ENCODE measurements at regions not wholly inside any gene's neighbourhood (a gene's known extent, or its start where the extent isn't known, plus 50 kb on each side); places are given as distances from the start of the nearest gene placed in this dataset.

DNA sequence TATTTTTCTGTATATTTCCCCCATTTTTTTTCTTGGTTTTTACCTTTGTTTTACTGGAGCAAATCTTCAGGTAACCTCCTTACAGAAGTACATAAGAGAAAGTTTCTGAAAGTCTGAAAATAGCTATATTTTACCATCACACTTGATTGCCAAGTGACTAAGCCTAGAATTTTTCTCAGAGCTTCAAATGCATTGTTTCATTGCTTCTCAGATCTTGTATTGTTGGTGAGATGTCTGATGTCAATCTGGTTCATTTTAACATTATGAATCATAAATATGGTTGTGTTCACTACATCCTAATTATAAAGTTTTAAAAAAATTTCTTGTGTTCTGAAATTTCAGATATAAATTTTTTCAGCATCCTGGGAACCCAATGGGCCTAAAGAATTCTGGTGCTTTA is 228.2 kb downstream of the AHR start:
- no peak overlapping the region for H3K4me3 ChIP-seq (ENCODE audit: low read length)
- no peaks in the 10 kb centered on the region for H4K20me1 ChIP-seq (ENCODE audit: control insufficient read depth, insufficient read depth, low read depth, low read length)
- H3K27ac ChIP-seq (ENCODE audit: low read depth, low read length): no peak overlapping the region
- H3K9me2 ChIP-seq (replicated peaks; ENCODE audit: control insufficient read depth, low read length): no peaks in the 10 kb centered on the region
- no peaks in the 10 kb centered on the region for H3K36me3 ChIP-seq (ENCODE audit: control insufficient read depth, low read length)
- H3F3A ChIP-seq (ENCODE audit: control insufficient read depth, insufficient read depth): no peaks in the 10 kb centered on the region
- no peaks in the 10 kb centered on the region for H3K27me3 ChIP-seq (ENCODE audit: control insufficient read depth, low read length)
- no peak overlapping the region for H3K4me2 ChIP-seq (ENCODE audit: low read length)
- H3K4me1 ChIP-seq (ENCODE audit: control insufficient read depth, low read length): no peaks in the 10 kb centered on the region
- TF ChIP-seq, protein P1, sequence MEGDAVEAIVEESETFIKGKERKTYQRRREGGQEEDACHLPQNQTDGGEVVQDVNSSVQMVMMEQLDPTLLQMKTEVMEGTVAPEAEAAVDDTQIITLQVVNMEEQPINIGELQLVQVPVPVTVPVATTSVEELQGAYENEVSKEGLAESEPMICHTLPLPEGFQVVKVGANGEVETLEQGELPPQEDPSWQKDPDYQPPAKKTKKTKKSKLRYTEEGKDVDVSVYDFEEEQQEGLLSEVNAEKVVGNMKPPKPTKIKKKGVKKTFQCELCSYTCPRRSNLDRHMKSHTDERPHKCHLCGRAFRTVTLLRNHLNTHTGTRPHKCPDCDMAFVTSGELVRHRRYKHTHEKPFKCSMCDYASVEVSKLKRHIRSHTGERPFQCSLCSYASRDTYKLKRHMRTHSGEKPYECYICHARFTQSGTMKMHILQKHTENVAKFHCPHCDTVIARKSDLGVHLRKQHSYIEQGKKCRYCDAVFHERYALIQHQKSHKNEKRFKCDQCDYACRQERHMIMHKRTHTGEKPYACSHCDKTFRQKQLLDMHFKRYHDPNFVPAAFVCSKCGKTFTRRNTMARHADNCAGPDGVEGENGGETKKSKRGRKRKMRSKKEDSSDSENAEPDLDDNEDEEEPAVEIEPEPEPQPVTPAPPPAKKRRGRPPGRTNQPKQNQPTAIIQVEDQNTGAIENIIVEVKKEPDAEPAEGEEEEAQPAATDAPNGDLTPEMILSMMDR (IDR thresholded peaks at IDR 0.05; ENCODE audit: low read depth, low read length, poor library complexity, severe bottlenecking): no peak
- TF ChIP-seq EZH2phosphoT487 (IDR thresholded peaks at IDR 0.05; ENCODE audit: borderline replicate concordance, low read length): no peak
- H3K79me2 ChIP-seq (ENCODE audit: control insufficient read depth, low read length): no peaks in the 10 kb centered on the region
- no peaks in the 10 kb centered on the region for H3K9me3 ChIP-seq (ENCODE audit: control insufficient read depth, insufficient read depth, low read length)

DNA sequence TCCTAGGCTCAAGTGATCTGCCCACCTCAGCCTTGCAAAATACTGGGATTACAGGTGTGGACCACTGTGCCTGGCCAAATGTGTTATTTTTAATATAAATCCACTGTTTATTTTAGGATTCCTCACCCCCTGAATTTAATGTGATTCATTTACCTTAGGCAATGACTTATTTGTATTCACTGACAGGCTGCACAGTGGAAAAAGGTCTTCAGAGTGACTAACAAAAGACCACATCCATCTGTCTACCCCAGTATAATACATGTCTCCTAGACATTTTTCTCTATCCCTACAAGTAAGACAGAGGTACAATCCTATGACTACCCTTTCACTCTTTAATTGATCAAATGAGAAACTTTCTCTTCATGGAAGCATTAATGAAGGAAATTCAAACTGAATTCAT is 230.2 kb downstream of the AHR start:
- Histone ChIP-seq H3K79me2 (ENCODE audit: control insufficient read depth, low read length) (no peaks in the 10 kb centered on the region), H3K9me2 (replicated peaks; ENCODE audit: control insufficient read depth, low read length) (no peaks in the 10 kb centered on the region), H4K20me1 (ENCODE audit: control insufficient read depth, insufficient read depth, low read depth, low read length) (no peaks in the 10 kb centered on the region), H3K27ac (ENCODE audit: low read depth, low read length) (no peak overlapping the region), H3F3A (ENCODE audit: control insufficient read depth, insufficient read depth) (no peaks in the 10 kb centered on the region), H3K27me3 (ENCODE audit: control insufficient read depth, low read length) (no peaks in the 10 kb centered on the region), H3K4me3 (ENCODE audit: low read length) (no peak overlapping the region), H3K36me3 (ENCODE audit: control insufficient read depth, low read length) (no peaks in the 10 kb centered on the region), H3K9me3 (ENCODE audit: control insufficient read depth, insufficient read depth, low read length) (no peaks in the 10 kb centered on the region), H3K4me1 (ENCODE audit: control insufficient read depth, low read length) (no peaks in the 10 kb centered on the region), H3K4me2 (ENCODE audit: low read length) (no peak overlapping the region)
- TF ChIP-seq, protein P1 (IDR thresholded peaks at IDR 0.05; ENCODE audit: low read depth, low read length, poor library complexity, severe bottlenecking): no peak
- no peak for TF ChIP-seq EZH2phosphoT487 (IDR thresholded peaks at IDR 0.05; ENCODE audit: borderline replicate concordance, low read length)

DNA sequence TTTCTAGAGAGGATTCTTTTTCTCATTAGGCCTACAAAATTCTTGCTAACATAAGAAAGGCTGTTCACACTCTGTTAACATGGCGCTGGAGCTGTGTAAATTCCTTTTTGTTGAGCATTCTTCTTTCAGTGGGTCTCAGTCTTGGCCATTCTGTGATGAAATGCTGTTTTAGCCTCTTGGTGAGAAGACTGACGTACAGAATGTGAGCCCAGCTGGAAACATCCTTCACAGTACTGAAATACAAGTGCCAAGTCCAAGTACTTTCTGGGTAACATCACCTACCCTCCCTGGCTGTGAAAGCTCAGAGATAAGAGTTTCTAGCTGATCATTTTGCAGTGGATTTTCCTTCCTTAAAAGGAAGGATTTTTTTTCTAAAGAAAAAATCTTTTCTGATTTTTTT is 231.8 kb downstream of the AHR start:
- Histone ChIP-seq H3K9me3 (ENCODE audit: control insufficient read depth, insufficient read depth, low read length) (no peaks in the 10 kb centered on the region), H3K9me2 (replicated peaks; ENCODE audit: control insufficient read depth, low read length) (no peaks in the 10 kb centered on the region), H3K4me3 (ENCODE audit: low read length) (no peak overlapping the region), H3K36me3 (ENCODE audit: control insufficient read depth, low read length) (no peaks in the 10 kb centered on the region), H3K79me2 (ENCODE audit: control insufficient read depth, low read length) (no peaks in the 10 kb centered on the region), H3K4me2 (ENCODE audit: low read length) (no peak overlapping the region), H3K27me3 (ENCODE audit: control insufficient read depth, low read length) (no peaks in the 10 kb centered on the region), H3K4me1 (ENCODE audit: control insufficient read depth, low read length) (no peaks in the 10 kb centered on the region), H4K20me1 (ENCODE audit: control insufficient read depth, insufficient read depth, low read depth, low read length) (no peaks in the 10 kb centered on the region), H3K27ac (ENCODE audit: low read depth, low read length) (no peak overlapping the region), H3F3A (ENCODE audit: control insufficient read depth, insufficient read depth) (no peaks in the 10 kb centered on the region)
- TF ChIP-seq, protein P1 (IDR thresholded peaks at IDR 0.05; ENCODE audit: low read depth, low read length, poor library complexity, severe bottlenecking): no peak
- no peak for TF ChIP-seq EZH2phosphoT487 (IDR thresholded peaks at IDR 0.05; ENCODE audit: borderline replicate concordance, low read length)

All from DOHH2 (cell line).